ENCODE measurements at regions not wholly inside any gene's neighbourhood (a gene's known extent, or its start where the extent isn't known, plus 50 kb on each side); places are given as distances from the start of the nearest gene placed in this dataset.

DNA sequence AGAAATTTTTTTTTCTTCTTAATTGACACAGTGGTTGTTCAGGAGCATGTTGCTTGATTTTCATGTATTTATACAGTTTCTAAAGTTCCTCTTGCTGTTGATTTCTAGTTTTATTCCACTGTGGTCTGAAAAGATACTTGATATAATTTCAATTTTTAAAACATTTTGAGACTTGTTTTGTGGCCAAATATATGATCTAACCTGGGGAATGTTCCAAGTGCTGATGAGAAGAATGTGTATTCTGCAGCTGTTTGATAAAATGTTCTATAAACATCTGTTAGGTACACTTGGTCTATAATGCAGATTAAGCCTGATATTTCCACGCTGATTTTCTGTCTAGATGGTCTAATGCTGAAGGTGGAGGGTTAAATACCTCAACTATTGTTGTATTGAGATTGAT lies 151.4 kb upstream of the IFNG-AS1 start:
- no peak for TF ChIP-seq CTCF (IDR thresholded peaks at IDR 0.05)
- TF ChIP-seq POLR2A (IDR thresholded peaks at IDR 0.05) = no peak
